Fibroblast of lung (primary cell): ENCODE measurements at regions not wholly inside any gene's neighbourhood (a gene's known extent, or its start where the extent isn't known, plus 50 kb on each side); places are given as distances from the start of the nearest gene placed in this dataset.

ENCODE experiments used
- CTCF ChIP-seq, 2 donors: IDR thresholded peaks in 1 of 2; conservative IDR thresholded peaks in 1 of 2; 1 replicate in 1 of 2; 2 replicates in 1 of 2; pipeline ENCODE4 v1.5.1; 2011 to 2012; ENCODE audit warnings: low read length in 2 of 2, control low read depth in 1 of 2, inconsistent platforms in 1 of 2, low read depth in 1 of 2, mild to moderate bottlenecking in 1 of 2
- EZH2 ChIP-seq: IDR thresholded peaks from 2 replicates; pipeline ENCODE4 v1.5.1; 2012; ENCODE audit warnings: low read length, control low read depth, mild to moderate bottlenecking; ENCODE audit errors: missing control alignments

GRCh38 chr21:39124681-39125251, 58.5 kb downstream of the PSMG1 start:
- TF ChIP-seq CTCF (conservative IDR thresholded peaks at IDR 0.05 in 1 of 2, IDR thresholded peaks at IDR 0.05 in 1 of 2; ENCODE audit: low read depth in 1 of 2, low read length in 2 of 2), result no peak
- TF ChIP-seq EZH2, result no peak
